ENCODE measurements at regions not wholly inside any gene's neighbourhood (a gene's known extent, or its start where the extent isn't known, plus 50 kb on each side); places are given as distances from the start of the nearest gene placed in this dataset.

GRCh38 chr2:144606466-144607095 is 86.7 kb upstream of the ZEB2 start:
- no peak overlapping the region for H3K4me3 Mint-ChIP-seq
- H3K27ac Mint-ChIP-seq: no peak overlapping the region
- H3K4me1 Mint-ChIP-seq: peaks cover 19% of the 10 kb centered on the region
- no peaks in the 10 kb centered on the region for H3K27me3 Mint-ChIP-seq (ENCODE audit: low read depth)
- H3K36me3 Mint-ChIP-seq: no peaks in the 10 kb centered on the region
- TF ChIP-seq, protein P1, sequence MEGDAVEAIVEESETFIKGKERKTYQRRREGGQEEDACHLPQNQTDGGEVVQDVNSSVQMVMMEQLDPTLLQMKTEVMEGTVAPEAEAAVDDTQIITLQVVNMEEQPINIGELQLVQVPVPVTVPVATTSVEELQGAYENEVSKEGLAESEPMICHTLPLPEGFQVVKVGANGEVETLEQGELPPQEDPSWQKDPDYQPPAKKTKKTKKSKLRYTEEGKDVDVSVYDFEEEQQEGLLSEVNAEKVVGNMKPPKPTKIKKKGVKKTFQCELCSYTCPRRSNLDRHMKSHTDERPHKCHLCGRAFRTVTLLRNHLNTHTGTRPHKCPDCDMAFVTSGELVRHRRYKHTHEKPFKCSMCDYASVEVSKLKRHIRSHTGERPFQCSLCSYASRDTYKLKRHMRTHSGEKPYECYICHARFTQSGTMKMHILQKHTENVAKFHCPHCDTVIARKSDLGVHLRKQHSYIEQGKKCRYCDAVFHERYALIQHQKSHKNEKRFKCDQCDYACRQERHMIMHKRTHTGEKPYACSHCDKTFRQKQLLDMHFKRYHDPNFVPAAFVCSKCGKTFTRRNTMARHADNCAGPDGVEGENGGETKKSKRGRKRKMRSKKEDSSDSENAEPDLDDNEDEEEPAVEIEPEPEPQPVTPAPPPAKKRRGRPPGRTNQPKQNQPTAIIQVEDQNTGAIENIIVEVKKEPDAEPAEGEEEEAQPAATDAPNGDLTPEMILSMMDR (IDR thresholded peaks at IDR 0.05; ENCODE audit: unreplicated experiment): no peak
- DNase-seq (ENCODE audit: low spot score in 2 of 2, unreplicated experiment in 2 of 2): no peak
- peaks cover 6% of the 10 kb centered on the region for H3K9me3 Mint-ChIP-seq

- DNase-seq (ENCODE audit: low spot score in 2 of 2, unreplicated experiment in 2 of 2): no peak
- Mint-ChIP-seq H3K27ac (no peak overlapping the region), H3K4me3 (no peak overlapping the region), H3K36me3 (no peaks in the 10 kb centered on the region), H3K27me3 (ENCODE audit: low read depth) (no peaks in the 10 kb centered on the region), H3K4me1 (peaks cover 21% of the 10 kb centered on the region), H3K9me3 (peaks cover 6% of the 10 kb centered on the region)
- TF ChIP-seq, protein P1 (IDR thresholded peaks at IDR 0.05; ENCODE audit: unreplicated experiment): no peak
Observed at GRCh38 chr2:144605231-144605840, 85.4 kb upstream of the ZEB2 start.

GRCh38 chr2:144603334-144603733 is 83.4 kb upstream of the ZEB2 start:
- Mint-ChIP-seq H3K27ac (no peak overlapping the region), H3K27me3 (ENCODE audit: low read depth) (no peaks in the 10 kb centered on the region), H3K36me3 (no peaks in the 10 kb centered on the region), H3K4me1 (peaks cover 20% of the 10 kb centered on the region), H3K9me3 (peaks cover 10% of the 10 kb centered on the region), H3K4me3 (no peak overlapping the region)
- no peak for DNase-seq (ENCODE audit: low spot score in 2 of 2, unreplicated experiment in 2 of 2)
- TF ChIP-seq, protein P1 (IDR thresholded peaks at IDR 0.05; ENCODE audit: unreplicated experiment): no peak

DNA sequence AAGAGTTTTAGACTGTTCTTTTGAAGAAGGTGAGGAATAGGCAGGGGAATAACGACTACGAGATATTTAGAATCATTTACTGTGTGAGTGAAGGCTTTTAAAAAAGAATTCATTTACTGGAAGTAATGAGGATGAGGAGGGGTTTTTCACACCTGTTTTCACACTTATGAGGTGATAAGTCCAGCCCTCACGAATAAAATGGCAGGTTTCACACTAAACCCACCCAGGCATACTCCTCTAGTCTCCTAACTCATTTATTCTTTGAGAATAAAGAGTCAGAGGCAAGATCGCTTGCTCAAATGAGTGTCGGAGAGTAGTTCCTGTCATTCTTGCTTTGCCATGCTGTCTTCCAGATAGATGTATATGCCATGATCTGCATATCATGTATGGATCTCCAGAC is 79.0 kb upstream of the ZEB2 start:
- TF ChIP-seq, protein P1 (IDR thresholded peaks at IDR 0.05; ENCODE audit: unreplicated experiment): no peak
- Mint-ChIP-seq H3K4me1 (peaks cover 22% of the 10 kb centered on the region), H3K4me3 (no peak overlapping the region), H3K9me3 (peaks cover 14% of the 10 kb centered on the region), H3K27ac (no peak overlapping the region), H3K27me3 (ENCODE audit: low read depth) (no peaks in the 10 kb centered on the region), H3K36me3 (peaks cover 4% of the 10 kb centered on the region)
- DNase-seq (ENCODE audit: low spot score in 2 of 2, unreplicated experiment in 2 of 2): no peak

- peaks cover 10% of the 10 kb centered on the region for H3K9me3 Mint-ChIP-seq
- TF ChIP-seq, protein P1 (IDR thresholded peaks at IDR 0.05; ENCODE audit: unreplicated experiment): no peak
- no peak overlapping the region for H3K4me3 Mint-ChIP-seq
- no peak for DNase-seq (ENCODE audit: low spot score in 2 of 2, unreplicated experiment in 2 of 2)
- no peaks in the 10 kb centered on the region for H3K27me3 Mint-ChIP-seq (ENCODE audit: low read depth)
- H3K4me1 Mint-ChIP-seq: peaks cover 22% of the 10 kb centered on the region
- peaks cover 4% of the 10 kb centered on the region for H3K36me3 Mint-ChIP-seq
- no peak overlapping the region for H3K27ac Mint-ChIP-seq
Observed at GRCh38 chr2:144597894-144598593, 78.1 kb upstream of the ZEB2 start.

All from mesothelial cell of epicardium (in vitro differentiated cells).